SK-MEL-5 (cell line): ENCODE measurements at regions not wholly inside any gene's neighbourhood (a gene's known extent, or its start where the extent isn't known, plus 50 kb on each side); places are given as distances from the start of the nearest gene placed in this dataset.

ENCODE experiments used
- DNase-seq: peaks from one replicate; pipeline ENCODE4 v3.0.0-alpha.2; 2016; ENCODE audit warnings: low read depth, low spot score
- in situ Hi-C: cut with HindIII; loops from 2 replicates; pipeline ENCODE4 v1.10.0; 2016; ENCODE audit warnings: low sequenced_read_pairs, high pct_unique_total_duplicates, low pct_unique_long_range_greater_than_20kb

GRCh38 chr20:7323957-7324356 lies 556.5 kb downstream of the BMP2 start:
- DNase-seq = peak; percentile 8
- in situ Hi-C loops = no loop called here

- DNase-seq = no peak
- in situ Hi-C loops = no loop called here
Observed at GRCh38 chr20:7327810-7328209, 560.3 kb downstream of the BMP2 start.

- DNase-seq = no peak
- in situ Hi-C loops = no loop called here
Observed at GRCh38 chr20:7330850-7331249, 563.4 kb downstream of the BMP2 start.

- in situ Hi-C loops = no loop called here
- DNase-seq = no peak
Observed at GRCh38 chr20:7332169-7332568, 564.7 kb downstream of the BMP2 start.

- in situ Hi-C loops = no loop called here
- DNase-seq = no peak
Observed at GRCh38 chr20:7333841-7334240, 566.4 kb downstream of the BMP2 start.

GRCh38 chr20:7346026-7346425 lies 578.5 kb downstream of the BMP2 start:
- in situ Hi-C loops = no loop called here
- DNase-seq = no peak

- no peak for DNase-seq
- in situ Hi-C loops = no loop called here
Observed at GRCh38 chr20:7346562-7346961, 579.1 kb downstream of the BMP2 start.

GRCh38 chr20:7347409-7347808 lies 579.9 kb downstream of the BMP2 start:
- no peak for DNase-seq
- in situ Hi-C loops = no loop called here

- in situ Hi-C loops = no loop called here
- DNase-seq = no peak
Observed at GRCh38 chr20:7348253-7348652, 580.8 kb downstream of the BMP2 start.

GRCh38 chr20:7352165-7352564 lies 584.7 kb downstream of the BMP2 start:
- DNase-seq = peak; percentile 99
- in situ Hi-C loops = no loop called here

GRCh38 chr20:7355051-7355450 lies 585.2 kb downstream of the HAO1 start:
- no peak for DNase-seq
- in situ Hi-C loops = no loop called here

- DNase-seq = peak; percentile 18
- in situ Hi-C loops = no loop called here
Observed at GRCh38 chr20:7358670-7359069, 581.6 kb downstream of the HAO1 start.

GRCh38 chr20:7359739-7360138 lies 580.5 kb downstream of the HAO1 start:
- in situ Hi-C loops = no loop called here
- no peak for DNase-seq

- peak; percentile 62 for DNase-seq
- in situ Hi-C loops = no loop called here
Observed at GRCh38 chr20:7361321-7361720, 578.9 kb downstream of the HAO1 start.

GRCh38 chr20:7361931-7362330 lies 578.3 kb downstream of the HAO1 start:
- DNase-seq = no peak
- in situ Hi-C loops = no loop called here

- in situ Hi-C loops = no loop called here
- no peak for DNase-seq
Observed at GRCh38 chr20:7362601-7363000, 577.7 kb downstream of the HAO1 start.

- in situ Hi-C loops = no loop called here
Observed at GRCh38 chr20:7366189-7366588, 574.1 kb downstream of the HAO1 start.

GRCh38 chr20:7371518-7372163 lies 568.6 kb downstream of the HAO1 start:
- DNase-seq = no peak
- in situ Hi-C loops = no loop called here

More at GRCh38 chr20:7366189-7366588, 574.1 kb downstream of the HAO1 start:
- peak; percentile 29 for DNase-seq

GRCh38 chr20:7375905-7376304 lies 564.4 kb downstream of the HAO1 start:
- DNase-seq = peak; percentile 69
- in situ Hi-C loops = no loop called here
